ENCODE measurements at regions not wholly inside any gene's neighbourhood (a gene's known extent, or its start where the extent isn't known, plus 50 kb on each side); places are given as distances from the start of the nearest gene placed in this dataset.

- peaks cover 5% of the 10 kb centered on the region for H3K27me3 Mint-ChIP-seq (ENCODE audit: low read depth, unreplicated experiment)
- Histone ChIP-seq H3K79me2 (ENCODE audit: insufficient read depth, low read length) (no peaks in the 10 kb centered on the region), H2AFZ (ENCODE audit: low read depth, low read length) (no peak overlapping the region), H3K27ac (ENCODE audit: low read depth, low read length) (no peak overlapping the region), H3K9ac (ENCODE audit: low read length) (no peak overlapping the region), H3K4me1 (ENCODE audit: insufficient read depth, low read length) (no peaks in the 10 kb centered on the region), H3K4me2 (ENCODE audit: low read length) (no peak overlapping the region), H3K36me3 (ENCODE audit: insufficient read depth, low read length) (no peaks in the 10 kb centered on the region), H3K4me3 (ENCODE audit: insufficient read depth, low read depth, low read length) (no peak overlapping the region), H3K27me3 (ENCODE audit: insufficient read depth, low read length) (no peaks in the 10 kb centered on the region), H3K9me3 (ENCODE audit: insufficient read depth, low read depth, low read length) (no peaks in the 10 kb centered on the region), H4K20me1 (ENCODE audit: insufficient read depth, low read length) (no peaks in the 10 kb centered on the region)
- no peak for TF ChIP-seq CTCF (IDR thresholded peaks at IDR 0.05; ENCODE audit: insufficient read depth, low read depth, low read length)
- no peak for TF ChIP-seq EZH2 (IDR thresholded peaks at IDR 0.05; ENCODE audit: insufficient read depth, low read length)
- H3K4me3 Mint-ChIP-seq (ENCODE audit: unreplicated experiment), result no peak overlapping the region
- no peak for FAIRE-seq
- no peaks in the 10 kb centered on the region for H3K9me3 Mint-ChIP-seq (ENCODE audit: unreplicated experiment)
- H3K4me1 Mint-ChIP-seq (ENCODE audit: low read depth, unreplicated experiment), result no peaks in the 10 kb centered on the region
- no peak for DNase-seq (ENCODE audit: low read depth)
- H3K27ac Mint-ChIP-seq (ENCODE audit: unreplicated experiment), result no peak overlapping the region
- H3K36me3 Mint-ChIP-seq (ENCODE audit: low read depth, unreplicated experiment), result no peaks in the 10 kb centered on the region
Observed at GRCh38 chr14:38774162-38774561, 328.9 kb downstream of the SEC23A start.

GRCh38 chr14:38770251-38770650 is 332.8 kb downstream of the SEC23A start:
- Histone ChIP-seq H3K4me2 (ENCODE audit: low read length) (no peak overlapping the region), H3K4me3 (ENCODE audit: insufficient read depth, low read depth, low read length) (no peak overlapping the region), H2AFZ (ENCODE audit: low read depth, low read length) (no peak overlapping the region), H3K79me2 (ENCODE audit: insufficient read depth, low read length) (no peaks in the 10 kb centered on the region), H4K20me1 (ENCODE audit: insufficient read depth, low read length) (no peaks in the 10 kb centered on the region), H3K27me3 (ENCODE audit: insufficient read depth, low read length) (no peaks in the 10 kb centered on the region), H3K36me3 (ENCODE audit: insufficient read depth, low read length) (no peaks in the 10 kb centered on the region), H3K27ac (ENCODE audit: low read depth, low read length) (no peak overlapping the region), H3K9ac (ENCODE audit: low read length) (no peak overlapping the region), H3K4me1 (ENCODE audit: insufficient read depth, low read length) (no peaks in the 10 kb centered on the region), H3K9me3 (ENCODE audit: insufficient read depth, low read depth, low read length) (no peaks in the 10 kb centered on the region)
- H3K36me3 Mint-ChIP-seq (ENCODE audit: low read depth, unreplicated experiment), result no peaks in the 10 kb centered on the region
- H3K27me3 Mint-ChIP-seq (ENCODE audit: low read depth, unreplicated experiment), result peaks cover 2% of the 10 kb centered on the region
- DNase-seq (ENCODE audit: low read depth), result no peak
- H3K4me3 Mint-ChIP-seq (ENCODE audit: unreplicated experiment), result no peak overlapping the region
- no peaks in the 10 kb centered on the region for H3K4me1 Mint-ChIP-seq (ENCODE audit: low read depth, unreplicated experiment)
- no peak for TF ChIP-seq EZH2 (IDR thresholded peaks at IDR 0.05; ENCODE audit: insufficient read depth, low read length)
- no peak for TF ChIP-seq CTCF (IDR thresholded peaks at IDR 0.05; ENCODE audit: insufficient read depth, low read depth, low read length)
- FAIRE-seq, result no peak
- H3K27ac Mint-ChIP-seq (ENCODE audit: unreplicated experiment), result no peak overlapping the region
- H3K9me3 Mint-ChIP-seq (ENCODE audit: unreplicated experiment), result peaks cover 4% of the 10 kb centered on the region

- Histone ChIP-seq H3K4me1 (ENCODE audit: insufficient read depth, low read length) (no peaks in the 10 kb centered on the region), H3K9me3 (ENCODE audit: insufficient read depth, low read depth, low read length) (no peaks in the 10 kb centered on the region), H3K4me3 (ENCODE audit: insufficient read depth, low read depth, low read length) (no peak overlapping the region), H3K9ac (ENCODE audit: low read length) (no peak overlapping the region), H3K27ac (ENCODE audit: low read depth, low read length) (no peak overlapping the region), H3K79me2 (ENCODE audit: insufficient read depth, low read length) (no peaks in the 10 kb centered on the region), H3K4me2 (ENCODE audit: low read length) (no peak overlapping the region), H2AFZ (ENCODE audit: low read depth, low read length) (no peak overlapping the region), H3K27me3 (ENCODE audit: insufficient read depth, low read length) (no peaks in the 10 kb centered on the region), H4K20me1 (ENCODE audit: insufficient read depth, low read length) (no peaks in the 10 kb centered on the region), H3K36me3 (ENCODE audit: insufficient read depth, low read length) (no peaks in the 10 kb centered on the region)
- no peak overlapping the region for H3K27ac Mint-ChIP-seq (ENCODE audit: unreplicated experiment)
- peaks cover 8% of the 10 kb centered on the region for H3K9me3 Mint-ChIP-seq (ENCODE audit: unreplicated experiment)
- TF ChIP-seq EZH2 (IDR thresholded peaks at IDR 0.05; ENCODE audit: insufficient read depth, low read length) (no peak), CTCF (IDR thresholded peaks at IDR 0.05; ENCODE audit: insufficient read depth, low read depth, low read length) (no peak)
- no peaks in the 10 kb centered on the region for H3K27me3 Mint-ChIP-seq (ENCODE audit: low read depth, unreplicated experiment)
- no peak overlapping the region for H3K4me3 Mint-ChIP-seq (ENCODE audit: unreplicated experiment)
- FAIRE-seq (no peak), DNase-seq (ENCODE audit: low read depth) (no peak)
- H3K4me1 Mint-ChIP-seq (ENCODE audit: low read depth, unreplicated experiment), result peaks cover 12% of the 10 kb centered on the region
- no peaks in the 10 kb centered on the region for H3K36me3 Mint-ChIP-seq (ENCODE audit: low read depth, unreplicated experiment)
Observed at GRCh38 chr14:38762845-38763244, 340.2 kb downstream of the SEC23A start.
